K562 (cell line): ENCODE measurements at regions not wholly inside any gene's neighbourhood (a gene's known extent, or its start where the extent isn't known, plus 50 kb on each side); places are given as distances from the start of the nearest gene placed in this dataset.

Experiments
- CXXC5 ChIP-seq: fragments of 250-450 bp; sonication (Bioruptor Pico); IDR thresholded peaks from 2 replicates; pipeline ENCODE4 v1.8.0; 2022; ENCODE audit warnings: inconsistent platforms, mild to moderate bottlenecking, moderate library complexity
- DDX20 ChIP-seq: fragments of 450-650 bp; IDR thresholded peaks from 2 replicates; pipeline ENCODE4 v1.6.1; 2016; ENCODE audit warnings: missing genetic modification characterization, low read depth, mild to moderate bottlenecking, missing compliant biosample characterization, moderate library complexity
- HLTF ChIP-seq: fragments of 450-650 bp; IDR thresholded peaks from 2 replicates; pipeline ENCODE4 v1.6.1; 2016
- KLF13 ChIP-seq: fragments of 450-650 bp; IDR thresholded peaks from 2 replicates; pipeline ENCODE4 v1.6.1; 2016; ENCODE audit warnings: missing genetic modification characterization, low read depth, mild to moderate bottlenecking, missing compliant biosample characterization, moderate library complexity, borderline replicate concordance
- KLF6 ChIP-seq: fragments of 250-450 bp; sonication (Bioruptor Pico); IDR thresholded peaks from 2 replicates; pipeline ENCODE4 v1.4.0; 2020; ENCODE audit warnings: mild to moderate bottlenecking, moderate library complexity, borderline replicate concordance
- ZNF197 ChIP-seq: fragments of 200-800 bp; sonication (Bioruptor generic); IDR thresholded peaks from 2 replicates; pipeline ENCODE4 v1.6.1; 2016; ENCODE audit warnings: low read depth, missing genetic modification characterization, missing compliant biosample characterization
- ZNF212 ChIP-seq: fragments of 450-650 bp; formaldehyde crosslinking; IDR thresholded peaks from 2 replicates; pipeline ENCODE4 v1.4.0; 2020; ENCODE audit warnings: mild to moderate bottlenecking
- ZNF584 ChIP-seq: fragments of 200-800 bp; sonication (Bioruptor generic); IDR thresholded peaks from 2 replicates; pipeline ENCODE4 v1.6.1; 2016; ENCODE audit warnings: low read depth, mild to moderate bottlenecking, missing genetic modification characterization, missing compliant biosample characterization
- ZNF589 ChIP-seq: fragments of 200-800 bp; sonication (Bioruptor generic); IDR thresholded peaks from 2 replicates; pipeline ENCODE4 v1.6.1; 2016; ENCODE audit warnings: low read depth, missing genetic modification characterization, missing compliant biosample characterization
- TF ChIP-seq, protein P1 (sequence below): fragments of 450-650 bp; IDR thresholded peaks from 2 replicates; pipeline ENCODE4 v1.6.1; 2016; ENCODE audit warnings: mild to moderate bottlenecking, moderate library complexity
- TF ChIP-seq, protein P2 (sequence below): fragments of 250-450 bp; sonication (Bioruptor Pico); IDR thresholded peaks from 2 replicates; pipeline ENCODE4 v1.4.0; 2020; ENCODE audit warnings: mild to moderate bottlenecking, moderate library complexity

DNA sequence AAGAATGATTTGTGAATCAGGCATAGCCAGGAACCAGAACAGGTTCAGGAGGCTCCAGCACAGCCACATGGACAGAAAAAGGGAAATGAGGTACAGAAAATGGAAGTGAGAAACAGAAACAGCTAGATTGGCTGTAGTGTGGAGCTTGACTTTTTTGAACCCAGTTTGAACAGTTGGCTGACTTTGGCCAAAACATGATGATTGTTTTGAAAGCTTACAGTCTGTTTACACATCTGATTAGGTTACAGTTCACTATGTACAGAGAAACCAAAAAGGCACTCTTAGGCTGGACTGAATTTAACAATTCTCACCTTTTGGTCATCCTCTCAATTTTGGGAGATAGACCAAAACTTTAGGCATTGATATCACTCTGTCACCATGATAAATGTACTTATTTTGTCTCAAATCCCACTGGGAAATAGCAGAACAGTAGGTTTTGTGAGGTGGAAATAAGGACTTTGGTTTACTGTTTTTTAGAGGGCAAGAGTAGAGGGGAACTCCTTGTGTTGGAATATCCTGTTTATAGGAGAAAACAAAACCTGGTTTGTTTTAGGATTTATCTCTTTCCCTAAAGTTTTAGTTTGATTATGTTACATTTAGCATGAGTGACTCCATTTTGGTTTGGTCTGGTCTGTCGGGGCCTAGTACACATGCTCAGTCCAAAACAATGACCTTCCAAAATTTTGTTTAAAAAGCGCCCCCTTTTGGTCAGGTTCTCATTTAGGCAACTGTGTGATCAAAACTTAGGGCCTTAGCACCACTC, 123.1 kb downstream of the OLIG3 start (continued):
- TF ChIP-seq, protein P1, sequence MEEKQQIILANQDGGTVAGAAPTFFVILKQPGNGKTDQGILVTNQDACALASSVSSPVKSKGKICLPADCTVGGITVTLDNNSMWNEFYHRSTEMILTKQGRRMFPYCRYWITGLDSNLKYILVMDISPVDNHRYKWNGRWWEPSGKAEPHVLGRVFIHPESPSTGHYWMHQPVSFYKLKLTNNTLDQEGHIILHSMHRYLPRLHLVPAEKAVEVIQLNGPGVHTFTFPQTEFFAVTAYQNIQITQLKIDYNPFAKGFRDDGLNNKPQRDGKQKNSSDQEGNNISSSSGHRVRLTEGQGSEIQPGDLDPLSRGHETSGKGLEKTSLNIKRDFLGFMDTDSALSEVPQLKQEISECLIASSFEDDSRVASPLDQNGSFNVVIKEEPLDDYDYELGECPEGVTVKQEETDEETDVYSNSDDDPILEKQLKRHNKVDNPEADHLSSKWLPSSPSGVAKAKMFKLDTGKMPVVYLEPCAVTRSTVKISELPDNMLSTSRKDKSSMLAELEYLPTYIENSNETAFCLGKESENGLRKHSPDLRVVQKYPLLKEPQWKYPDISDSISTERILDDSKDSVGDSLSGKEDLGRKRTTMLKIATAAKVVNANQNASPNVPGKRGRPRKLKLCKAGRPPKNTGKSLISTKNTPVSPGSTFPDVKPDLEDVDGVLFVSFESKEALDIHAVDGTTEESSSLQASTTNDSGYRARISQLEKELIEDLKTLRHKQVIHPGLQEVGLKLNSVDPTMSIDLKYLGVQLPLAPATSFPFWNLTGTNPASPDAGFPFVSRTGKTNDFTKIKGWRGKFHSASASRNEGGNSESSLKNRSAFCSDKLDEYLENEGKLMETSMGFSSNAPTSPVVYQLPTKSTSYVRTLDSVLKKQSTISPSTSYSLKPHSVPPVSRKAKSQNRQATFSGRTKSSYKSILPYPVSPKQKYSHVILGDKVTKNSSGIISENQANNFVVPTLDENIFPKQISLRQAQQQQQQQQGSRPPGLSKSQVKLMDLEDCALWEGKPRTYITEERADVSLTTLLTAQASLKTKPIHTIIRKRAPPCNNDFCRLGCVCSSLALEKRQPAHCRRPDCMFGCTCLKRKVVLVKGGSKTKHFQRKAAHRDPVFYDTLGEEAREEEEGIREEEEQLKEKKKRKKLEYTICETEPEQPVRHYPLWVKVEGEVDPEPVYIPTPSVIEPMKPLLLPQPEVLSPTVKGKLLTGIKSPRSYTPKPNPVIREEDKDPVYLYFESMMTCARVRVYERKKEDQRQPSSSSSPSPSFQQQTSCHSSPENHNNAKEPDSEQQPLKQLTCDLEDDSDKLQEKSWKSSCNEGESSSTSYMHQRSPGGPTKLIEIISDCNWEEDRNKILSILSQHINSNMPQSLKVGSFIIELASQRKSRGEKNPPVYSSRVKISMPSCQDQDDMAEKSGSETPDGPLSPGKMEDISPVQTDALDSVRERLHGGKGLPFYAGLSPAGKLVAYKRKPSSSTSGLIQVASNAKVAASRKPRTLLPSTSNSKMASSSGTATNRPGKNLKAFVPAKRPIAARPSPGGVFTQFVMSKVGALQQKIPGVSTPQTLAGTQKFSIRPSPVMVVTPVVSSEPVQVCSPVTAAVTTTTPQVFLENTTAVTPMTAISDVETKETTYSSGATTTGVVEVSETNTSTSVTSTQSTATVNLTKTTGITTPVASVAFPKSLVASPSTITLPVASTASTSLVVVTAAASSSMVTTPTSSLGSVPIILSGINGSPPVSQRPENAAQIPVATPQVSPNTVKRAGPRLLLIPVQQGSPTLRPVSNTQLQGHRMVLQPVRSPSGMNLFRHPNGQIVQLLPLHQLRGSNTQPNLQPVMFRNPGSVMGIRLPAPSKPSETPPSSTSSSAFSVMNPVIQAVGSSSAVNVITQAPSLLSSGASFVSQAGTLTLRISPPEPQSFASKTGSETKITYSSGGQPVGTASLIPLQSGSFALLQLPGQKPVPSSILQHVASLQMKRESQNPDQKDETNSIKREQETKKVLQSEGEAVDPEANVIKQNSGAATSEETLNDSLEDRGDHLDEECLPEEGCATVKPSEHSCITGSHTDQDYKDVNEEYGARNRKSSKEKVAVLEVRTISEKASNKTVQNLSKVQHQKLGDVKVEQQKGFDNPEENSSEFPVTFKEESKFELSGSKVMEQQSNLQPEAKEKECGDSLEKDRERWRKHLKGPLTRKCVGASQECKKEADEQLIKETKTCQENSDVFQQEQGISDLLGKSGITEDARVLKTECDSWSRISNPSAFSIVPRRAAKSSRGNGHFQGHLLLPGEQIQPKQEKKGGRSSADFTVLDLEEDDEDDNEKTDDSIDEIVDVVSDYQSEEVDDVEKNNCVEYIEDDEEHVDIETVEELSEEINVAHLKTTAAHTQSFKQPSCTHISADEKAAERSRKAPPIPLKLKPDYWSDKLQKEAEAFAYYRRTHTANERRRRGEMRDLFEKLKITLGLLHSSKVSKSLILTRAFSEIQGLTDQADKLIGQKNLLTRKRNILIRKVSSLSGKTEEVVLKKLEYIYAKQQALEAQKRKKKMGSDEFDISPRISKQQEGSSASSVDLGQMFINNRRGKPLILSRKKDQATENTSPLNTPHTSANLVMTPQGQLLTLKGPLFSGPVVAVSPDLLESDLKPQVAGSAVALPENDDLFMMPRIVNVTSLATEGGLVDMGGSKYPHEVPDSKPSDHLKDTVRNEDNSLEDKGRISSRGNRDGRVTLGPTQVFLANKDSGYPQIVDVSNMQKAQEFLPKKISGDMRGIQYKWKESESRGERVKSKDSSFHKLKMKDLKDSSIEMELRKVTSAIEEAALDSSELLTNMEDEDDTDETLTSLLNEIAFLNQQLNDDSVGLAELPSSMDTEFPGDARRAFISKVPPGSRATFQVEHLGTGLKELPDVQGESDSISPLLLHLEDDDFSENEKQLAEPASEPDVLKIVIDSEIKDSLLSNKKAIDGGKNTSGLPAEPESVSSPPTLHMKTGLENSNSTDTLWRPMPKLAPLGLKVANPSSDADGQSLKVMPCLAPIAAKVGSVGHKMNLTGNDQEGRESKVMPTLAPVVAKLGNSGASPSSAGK, result peak; percentile 41; the same call in 1 of the 2 replicates
- TF ChIP-seq HLTF, result no peak
- peak; percentile 87 for TF ChIP-seq KLF13
- TF ChIP-seq KLF6, result peak; percentile 87; the same call in 1 of the 2 replicates
- TF ChIP-seq DDX20 (tag), result peak; percentile 90
- TF ChIP-seq ZNF212 (CRISPR knock-in tag), result no peak
- peak; percentile 88 for TF ChIP-seq ZNF197 (CRISPR knock-in tag)
- peak; percentile 86 for TF ChIP-seq ZNF589
- TF ChIP-seq, protein P2, sequence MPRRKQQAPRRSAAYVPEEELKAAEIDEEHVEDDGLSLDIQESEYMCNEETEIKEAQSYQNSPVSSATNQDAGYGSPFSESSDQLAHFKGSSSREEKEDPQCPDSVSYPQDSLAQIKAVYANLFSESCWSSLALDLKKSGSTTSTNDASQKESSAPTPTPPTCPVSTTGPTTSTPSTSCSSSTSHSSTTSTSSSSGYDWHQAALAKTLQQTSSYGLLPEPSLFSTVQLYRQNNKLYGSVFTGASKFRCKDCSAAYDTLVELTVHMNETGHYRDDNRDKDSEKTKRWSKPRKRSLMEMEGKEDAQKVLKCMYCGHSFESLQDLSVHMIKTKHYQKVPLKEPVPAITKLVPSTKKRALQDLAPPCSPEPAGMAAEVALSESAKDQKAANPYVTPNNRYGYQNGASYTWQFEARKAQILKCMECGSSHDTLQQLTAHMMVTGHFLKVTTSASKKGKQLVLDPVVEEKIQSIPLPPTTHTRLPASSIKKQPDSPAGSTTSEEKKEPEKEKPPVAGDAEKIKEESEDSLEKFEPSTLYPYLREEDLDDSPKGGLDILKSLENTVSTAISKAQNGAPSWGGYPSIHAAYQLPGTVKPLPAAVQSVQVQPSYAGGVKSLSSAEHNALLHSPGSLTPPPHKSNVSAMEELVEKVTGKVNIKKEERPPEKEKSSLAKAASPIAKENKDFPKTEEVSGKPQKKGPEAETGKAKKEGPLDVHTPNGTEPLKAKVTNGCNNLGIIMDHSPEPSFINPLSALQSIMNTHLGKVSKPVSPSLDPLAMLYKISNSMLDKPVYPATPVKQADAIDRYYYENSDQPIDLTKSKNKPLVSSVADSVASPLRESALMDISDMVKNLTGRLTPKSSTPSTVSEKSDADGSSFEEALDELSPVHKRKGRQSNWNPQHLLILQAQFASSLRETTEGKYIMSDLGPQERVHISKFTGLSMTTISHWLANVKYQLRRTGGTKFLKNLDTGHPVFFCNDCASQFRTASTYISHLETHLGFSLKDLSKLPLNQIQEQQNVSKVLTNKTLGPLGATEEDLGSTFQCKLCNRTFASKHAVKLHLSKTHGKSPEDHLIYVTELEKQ (CRISPR knock-in tag), result peak; percentile 86
- TF ChIP-seq ZNF584, result peak; percentile 92
- peak; percentile 74 for TF ChIP-seq CXXC5 (CRISPR knock-in tag)
